ENCODE measurements at regions not wholly inside any gene's neighbourhood (a gene's known extent, or its start where the extent isn't known, plus 50 kb on each side); places are given as distances from the start of the nearest gene placed in this dataset.

- DNase-seq (ENCODE audit: low spot score) = no peak
Measured at GRCh38 chrX:104307341-104307740, 52.6 kb upstream of the ESX1 start.

- DNase-seq (ENCODE audit: low spot score) = no peak
Measured at GRCh38 chrX:104306180-104306579, 51.4 kb upstream of the ESX1 start.

Data from hepatic stellate cell (primary cell).